SK-N-SH treated with all-trans-retinoic acid at 6 μM for 48 hours (cell line): ENCODE measurements at regions not wholly inside any gene's neighbourhood (a gene's known extent, or its start where the extent isn't known, plus 50 kb on each side); places are given as distances from the start of the nearest gene placed in this dataset.

Experiments
- ATAC-seq: fragments of 200-7000 bp; cut with Tn5 transposase; 3 replicates; pipeline ENCODE4 v1.9.1; 2020; ENCODE audit warnings: mild to moderate bottlenecking, moderate library complexity
- ARNTL ChIP-seq: fragments of 450-650 bp; formaldehyde crosslinking; IDR thresholded peaks from 2 replicates; pipeline ENCODE4 v1.5.0; 2020; ENCODE audit warnings: low read depth, mild to moderate bottlenecking, moderate library complexity, borderline replicate concordance
- BACH2 ChIP-seq: fragments of 250-450 bp; sonication (Bioruptor Pico); IDR thresholded peaks from 2 replicates; pipeline ENCODE4 v1.9.0; 2021; ENCODE audit warnings: mild to moderate bottlenecking, borderline replicate concordance
- CREB5 ChIP-seq: fragments of 250-450 bp; sonication (Bioruptor Pico); IDR thresholded peaks from 2 replicates; pipeline ENCODE4 v1.5.1; 2020; ENCODE audit warnings: low read depth, mild to moderate bottlenecking, moderate library complexity
- ESRRG ChIP-seq: fragments of 250-450 bp; sonication (Bioruptor Pico); IDR thresholded peaks from 2 replicates; pipeline ENCODE4 v1.6.1; 2021; ENCODE audit warnings: mild to moderate bottlenecking
- GLIS3 ChIP-seq: fragments of 250-450 bp; sonication (Bioruptor Pico); IDR thresholded peaks from 2 replicates; pipeline ENCODE4 v1.5.0; 2020; ENCODE audit warnings: mild to moderate bottlenecking, moderate library complexity
- OSR1 ChIP-seq: fragments of 250-450 bp; sonication (Bioruptor Pico); IDR thresholded peaks from 2 replicates; pipeline ENCODE4 v1.8.0; 2022; ENCODE audit warnings: moderate library complexity, mild to moderate bottlenecking, inconsistent platforms
- POU6F1 ChIP-seq: fragments of 250-450 bp; sonication (Bioruptor Pico); IDR thresholded peaks from 2 replicates; pipeline ENCODE4 v1.8.0; 2021; ENCODE audit warnings: low read depth, mild to moderate bottlenecking, moderate library complexity, borderline replicate concordance
- RARB ChIP-seq: fragments of 250-450 bp; sonication (Bioruptor Pico); IDR thresholded peaks from 2 replicates; pipeline ENCODE4 v1.8.0; 2021; ENCODE audit warnings: mild to moderate bottlenecking, moderate library complexity
- SNAI2 ChIP-seq: fragments of 250-450 bp; sonication (Bioruptor Pico); IDR thresholded peaks from 2 replicates; pipeline ENCODE4 v1.5.0; 2020; ENCODE audit warnings: mild to moderate bottlenecking, moderate library complexity
- TCF4 ChIP-seq: fragments of 250-450 bp; sonication (Bioruptor Pico); IDR thresholded peaks from 2 replicates; pipeline ENCODE4 v1.8.0; 2021; ENCODE audit warnings: mild to moderate bottlenecking, moderate library complexity, borderline replicate concordance
- TOX ChIP-seq: fragments of 250-450 bp; sonication (Bioruptor Pico); IDR thresholded peaks from 2 replicates; pipeline ENCODE4 v1.8.0; 2021; ENCODE audit warnings: mild to moderate bottlenecking, moderate library complexity, borderline replicate concordance
- TSHZ2 ChIP-seq: fragments of 250-450 bp; sonication (Bioruptor Pico); IDR thresholded peaks from 2 replicates; pipeline ENCODE4 v1.5.0; 2020; ENCODE audit warnings: mild to moderate bottlenecking, moderate library complexity
- ZFP30 ChIP-seq: fragments of 450-650 bp; formaldehyde crosslinking; IDR thresholded peaks from 2 replicates; pipeline ENCODE4 v1.5.0; 2022; ENCODE audit warnings: mild to moderate bottlenecking, moderate library complexity
- ZNF565 ChIP-seq: fragments of 450-650 bp; formaldehyde crosslinking; conservative IDR thresholded peaks from 2 replicates; pipeline ENCODE4 v1.5.0; 2020; ENCODE audit warnings: low read depth, mild to moderate bottlenecking, moderate library complexity
- ZNF70 ChIP-seq: fragments of 450-650 bp; formaldehyde crosslinking; IDR thresholded peaks from 2 replicates; pipeline ENCODE4 v1.5.0; 2020; ENCODE audit warnings: mild to moderate bottlenecking, moderate library complexity
- ZNF8 ChIP-seq: fragments of 450-650 bp; formaldehyde crosslinking; IDR thresholded peaks from 2 replicates; pipeline ENCODE4 v1.5.0; 2020; ENCODE audit warnings: mild to moderate bottlenecking, moderate library complexity
- TF ChIP-seq, protein P1 (sequence below): fragments of 250-450 bp; sonication (Bioruptor Pico); IDR thresholded peaks from 2 replicates; pipeline ENCODE4 v1.5.1; 2021; ENCODE audit warnings: mild to moderate bottlenecking, moderate library complexity

- TF ChIP-seq ARNTL (CRISPR knock-in tag) (no peak), ZNF565 (CRISPR knock-in tag) (0 out of 2 replicates have a peak, but pooled peaks have one; percentile 12), SNAI2 (CRISPR knock-in tag) (no peak), TSHZ2 (no peak), ZNF8 (0 out of 2 replicates have a peak, but pooled peaks have one; percentile 9), RARB (no peak)
- TF ChIP-seq, protein P1, sequence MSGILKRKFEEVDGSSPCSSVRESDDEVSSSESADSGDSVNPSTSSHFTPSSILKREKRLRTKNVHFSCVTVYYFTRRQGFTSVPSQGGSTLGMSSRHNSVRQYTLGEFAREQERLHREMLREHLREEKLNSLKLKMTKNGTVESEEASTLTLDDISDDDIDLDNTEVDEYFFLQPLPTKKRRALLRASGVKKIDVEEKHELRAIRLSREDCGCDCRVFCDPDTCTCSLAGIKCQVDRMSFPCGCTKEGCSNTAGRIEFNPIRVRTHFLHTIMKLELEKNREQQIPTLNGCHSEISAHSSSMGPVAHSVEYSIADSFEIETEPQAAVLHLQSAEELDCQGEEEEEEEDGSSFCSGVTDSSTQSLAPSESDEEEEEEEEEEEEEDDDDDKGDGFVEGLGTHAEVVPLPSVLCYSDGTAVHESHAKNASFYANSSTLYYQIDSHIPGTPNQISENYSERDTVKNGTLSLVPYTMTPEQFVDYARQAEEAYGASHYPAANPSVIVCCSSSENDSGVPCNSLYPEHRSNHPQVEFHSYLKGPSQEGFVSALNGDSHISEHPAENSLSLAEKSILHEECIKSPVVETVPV (CRISPR knock-in tag): peak; percentile 54; the same call in 1 of the 2 replicates
These were observed 1208.6 kb downstream of the CDH11 start (continued) for GRCh38 chr16:63913290-63913689.

GRCh38 chr16:63907251-63907650 lies 1214.6 kb downstream of the CDH11 start:
- ATAC-seq: no peak
- TF ChIP-seq SNAI2 (CRISPR knock-in tag): no peak

GRCh38 chr16:63904930-63905329 lies 1216.9 kb downstream of the CDH11 start:
- TF ChIP-seq TOX (CRISPR knock-in tag) (no peak), OSR1 (no peak), GLIS3 (CRISPR knock-in tag) (no peak), ARNTL (CRISPR knock-in tag) (no peak)
- no peak for ATAC-seq

- no peak for ATAC-seq
- TF ChIP-seq GLIS3 (CRISPR knock-in tag): no peak
- no peak for TF ChIP-seq CREB5 (CRISPR knock-in tag)
- no peak for TF ChIP-seq ESRRG
- TF ChIP-seq, protein P1 (CRISPR knock-in tag): no peak
- no peak for TF ChIP-seq ARNTL (CRISPR knock-in tag)
- TF ChIP-seq TCF4 (CRISPR knock-in tag): no peak
- no peak for TF ChIP-seq TSHZ2
- no peak for TF ChIP-seq TOX (CRISPR knock-in tag)
- TF ChIP-seq ZNF70: no peak
- TF ChIP-seq ZNF8: no peak
- no peak for TF ChIP-seq POU6F1 (CRISPR knock-in tag)
- TF ChIP-seq ZFP30 (CRISPR knock-in tag): no peak
- no peak for TF ChIP-seq BACH2 (CRISPR knock-in tag)
These were observed 1217.7 kb downstream of the CDH11 start for GRCh38 chr16:63904182-63904581.
